ENCODE measurements at regions not wholly inside any gene's neighbourhood (a gene's known extent, or its start where the extent isn't known, plus 50 kb on each side); places are given as distances from the start of the nearest gene placed in this dataset.

GRCh38 chr3:116939091-116939490 is 229.5 kb downstream of the TUSC7 start:
- no peak for DNase-seq

DNA sequence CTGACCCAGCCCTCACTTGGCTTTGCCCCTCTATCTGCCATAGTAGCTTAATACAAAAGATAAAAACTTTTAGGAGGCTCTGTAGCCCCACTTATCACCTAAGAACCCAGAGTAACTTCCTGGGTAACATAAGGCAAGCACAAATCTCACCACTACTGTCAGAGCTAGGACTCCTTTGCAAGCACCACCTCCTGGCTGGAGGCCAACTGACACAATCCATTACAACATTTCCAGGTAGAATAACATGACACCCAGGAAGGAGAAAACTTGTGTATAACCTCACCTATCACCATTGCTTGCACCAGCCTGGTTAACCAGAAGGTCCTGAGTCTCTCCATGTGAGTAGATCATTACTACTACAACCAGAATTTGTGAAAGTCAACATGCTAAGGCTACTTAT is 230.0 kb downstream of the TUSC7 start:
- DNase-seq = no peak

DNA sequence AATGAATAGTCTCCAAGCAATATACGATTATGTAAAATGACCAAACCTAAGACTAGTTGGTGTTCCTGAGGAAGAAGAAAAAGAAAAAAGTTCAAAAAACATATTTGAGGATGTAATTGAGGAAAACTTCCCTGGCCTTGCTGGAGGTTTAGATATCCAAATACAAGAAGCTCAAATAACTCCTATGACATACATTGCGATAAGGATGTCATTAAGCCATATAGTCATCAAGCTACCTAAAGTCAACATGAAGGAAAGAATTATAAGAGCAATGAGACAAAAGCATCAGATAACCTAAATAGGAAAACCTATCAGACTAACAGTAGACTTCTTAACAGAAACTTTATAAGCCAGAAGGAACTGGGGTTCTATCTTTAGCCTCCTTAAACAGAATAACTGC is 231.1 kb downstream of the TUSC7 start:
- no peak for DNase-seq

GRCh38 chr3:116946376-116946775 is 236.8 kb downstream of the TUSC7 start:
- DNase-seq = no peak

- DNase-seq = no peak
Measured at GRCh38 chr3:116947148-116947547, 237.6 kb downstream of the TUSC7 start.

DNA sequence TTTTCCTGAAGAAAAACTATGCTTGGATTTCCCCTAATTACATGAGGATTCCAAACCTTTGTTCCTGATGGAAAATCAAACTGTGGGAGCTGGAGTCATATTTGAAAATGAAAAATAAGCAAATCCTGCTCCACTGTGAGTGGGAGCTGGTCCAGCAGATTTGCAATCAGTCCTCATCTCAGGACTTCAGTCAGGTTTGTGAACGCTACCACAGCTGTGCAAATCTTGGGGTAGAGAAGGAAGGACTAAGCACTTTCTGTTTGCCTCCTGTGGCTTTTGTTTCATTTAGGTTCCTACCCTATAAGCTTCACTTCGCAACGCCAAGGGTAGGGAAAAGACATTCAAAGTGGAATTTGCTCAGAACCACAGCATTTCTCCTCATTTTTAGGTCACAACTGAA is 238.2 kb downstream of the TUSC7 start:
- no peak for DNase-seq

- DNase-seq = no peak
Measured at GRCh38 chr3:116950301-116951055, 240.9 kb downstream of the TUSC7 start.

GRCh38 chr3:116951610-116952009 is 242.0 kb downstream of the TUSC7 start:
- no peak for DNase-seq

GRCh38 chr3:116958291-116958690 is 248.7 kb downstream of the TUSC7 start:
- no peak for DNase-seq

GRCh38 chr3:116961106-116961505 is 251.5 kb downstream of the TUSC7 start:
- no peak for DNase-seq

- no peak for DNase-seq
Measured at GRCh38 chr3:116963802-116964201, 254.2 kb downstream of the TUSC7 start.

DNA sequence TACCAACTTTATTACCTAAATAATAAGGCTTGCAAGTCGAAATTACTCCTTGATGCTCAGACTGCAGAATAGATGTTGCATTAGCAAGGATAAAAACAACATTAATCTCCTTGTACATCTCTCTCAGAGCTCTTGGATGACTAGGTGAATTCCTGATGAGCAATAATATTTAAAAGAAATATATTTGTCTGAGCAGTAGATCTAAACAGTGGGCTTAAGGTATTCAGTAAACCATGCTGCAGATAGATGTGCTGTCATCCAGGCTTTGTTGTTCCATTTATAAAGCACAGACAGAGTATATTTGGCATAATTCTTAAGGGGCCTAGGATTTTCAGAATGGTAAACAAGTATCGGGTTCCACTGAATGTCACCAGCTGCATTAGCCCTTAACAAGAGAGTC is 257.1 kb downstream of the TUSC7 start:
- DNase-seq = no peak

DNA sequence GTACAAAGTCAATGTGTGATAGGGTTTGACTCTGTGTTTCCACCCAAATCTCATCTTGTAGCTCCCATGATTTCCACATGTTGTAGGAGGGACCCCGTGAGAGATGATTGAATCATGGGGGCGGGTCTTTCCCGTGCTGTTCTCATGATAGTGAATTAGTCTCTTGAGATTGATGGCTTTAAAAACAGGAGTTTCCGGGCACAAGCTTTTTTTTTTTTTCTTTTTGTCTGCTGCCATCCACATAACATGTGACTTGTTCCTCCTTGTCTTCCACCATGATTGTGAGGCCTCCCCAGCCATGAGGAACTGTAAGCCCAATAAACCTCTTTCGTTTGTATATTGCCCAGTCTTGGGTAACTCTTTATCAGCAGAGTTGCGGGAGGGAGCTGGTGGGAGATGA is 259.6 kb downstream of the TUSC7 start:
- no peak for DNase-seq

DNA sequence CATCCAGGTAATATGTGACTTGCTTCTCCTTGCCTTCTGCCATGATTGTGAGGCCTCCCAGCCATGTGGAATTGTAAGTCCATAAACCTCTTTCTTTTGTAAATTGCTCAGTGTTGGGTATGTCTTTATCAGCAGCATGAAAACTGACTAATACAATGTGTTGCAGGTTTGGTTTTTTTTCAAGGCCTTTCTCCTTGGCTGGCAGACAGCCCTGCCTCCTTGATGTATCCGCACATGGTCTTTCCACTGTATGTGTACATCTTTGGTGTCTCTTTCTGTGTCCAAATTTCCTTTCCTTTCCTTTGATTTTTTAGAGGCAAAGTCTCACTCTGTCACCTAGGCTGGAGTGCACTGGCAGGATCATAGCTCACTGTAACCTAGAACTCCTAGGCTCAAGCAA is 260.1 kb downstream of the TUSC7 start:
- no peak for DNase-seq

DNA sequence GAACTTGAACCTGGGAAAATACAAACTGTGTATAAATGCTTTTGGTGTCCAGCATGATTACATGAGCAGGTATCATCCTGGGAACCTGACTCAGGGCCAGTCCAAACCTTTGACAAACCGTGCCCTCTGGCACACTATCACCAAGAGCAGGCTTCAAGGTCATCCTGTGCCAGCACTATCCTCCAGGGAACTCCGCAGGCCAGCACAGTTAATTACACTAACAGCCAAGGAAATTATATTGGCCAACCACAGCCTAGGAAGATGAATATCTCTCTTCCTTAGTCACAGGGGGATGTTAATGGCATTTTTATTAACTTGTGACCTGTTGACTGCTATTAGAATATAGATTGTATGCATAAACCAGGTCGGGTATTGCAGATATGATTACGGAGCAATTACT is 262.0 kb downstream of the TUSC7 start:
- no peak for DNase-seq

DNA sequence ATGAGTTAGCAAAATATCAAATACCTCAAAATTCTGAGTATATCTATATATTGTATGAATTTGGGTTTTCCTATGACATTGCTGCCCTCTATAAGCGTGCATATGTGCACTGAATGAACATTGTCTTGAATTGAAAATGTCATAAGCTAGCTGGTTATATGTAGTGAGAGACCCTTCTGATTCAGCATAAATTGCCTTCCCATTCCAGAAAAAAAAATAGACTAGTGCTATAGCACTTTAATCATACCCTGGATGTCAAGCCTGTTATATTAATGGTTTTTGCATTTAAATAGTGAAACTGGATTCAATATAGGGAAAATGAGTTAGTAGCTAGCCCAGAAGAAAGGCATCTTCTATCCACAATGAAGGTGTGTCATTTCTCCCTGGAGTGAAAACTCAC is 265.1 kb downstream of the TUSC7 start:
- DNase-seq = no peak

GRCh38 chr3:116977441-116977840 is 267.9 kb downstream of the TUSC7 start:
- DNase-seq = no peak

- no peak for DNase-seq
Measured at GRCh38 chr3:116980099-116980498, 270.5 kb downstream of the TUSC7 start.

GRCh38 chr3:116981089-116981488 is 271.5 kb downstream of the TUSC7 start:
- DNase-seq = no peak

GRCh38 chr3:116984301-116984700 is 274.7 kb downstream of the TUSC7 start:
- no peak for DNase-seq

GRCh38 chr3:116994351-116994879 is 284.8 kb downstream of the TUSC7 start:
- DNase-seq = no peak

- no peak for DNase-seq
Measured at GRCh38 chr3:117003501-117003900, 293.9 kb downstream of the TUSC7 start.

- DNase-seq = no peak
Measured at GRCh38 chr3:117005274-117005673, 295.7 kb downstream of the TUSC7 start.

DNA sequence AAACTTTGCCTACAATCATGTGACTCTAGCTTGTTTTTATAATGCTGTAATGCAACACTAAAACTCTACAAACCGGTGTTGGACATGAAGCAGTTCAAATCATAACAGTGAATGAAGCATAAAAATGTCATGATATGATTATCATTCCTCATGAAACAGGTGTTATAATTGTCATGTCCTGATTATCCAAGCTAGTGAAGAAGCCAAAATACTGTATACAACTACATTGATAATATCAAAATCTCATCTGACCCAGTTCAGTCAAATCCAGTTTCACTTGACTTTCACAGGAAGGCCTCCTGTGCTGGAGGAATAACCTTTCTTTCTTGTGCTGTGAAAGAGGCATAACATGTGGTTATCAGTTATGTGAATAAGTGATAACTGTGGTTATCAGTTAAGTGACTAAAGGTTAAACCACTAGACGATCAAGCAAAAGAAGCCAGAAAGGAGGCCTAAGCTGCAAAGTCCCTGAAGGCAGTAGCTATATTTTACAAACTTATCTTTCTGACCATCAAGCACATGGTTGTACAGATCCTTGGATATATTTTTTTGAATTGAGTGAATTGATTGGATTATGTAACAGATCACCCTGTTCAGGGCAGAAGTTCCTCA is 296.4 kb downstream of the TUSC7 start:
- no peak for DNase-seq

DNA sequence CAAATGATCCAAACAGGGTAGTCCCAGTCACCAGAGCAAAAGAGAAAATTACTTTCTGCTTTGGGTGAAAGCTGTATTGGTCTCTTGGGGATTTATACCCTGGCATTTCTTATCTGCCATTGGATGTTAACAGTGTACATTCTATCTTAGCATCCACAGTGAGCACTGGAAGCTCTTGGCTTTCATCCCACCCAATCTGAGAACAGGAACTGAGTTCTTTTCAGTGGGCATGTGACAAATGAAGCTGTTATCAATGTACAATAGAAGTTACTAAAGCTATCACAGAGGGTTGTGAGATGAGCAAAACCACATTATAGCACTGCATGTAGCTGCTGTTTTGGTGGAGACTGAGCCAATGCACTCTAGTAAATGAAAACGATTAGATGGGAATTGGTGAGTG is 300.7 kb downstream of the TUSC7 start:
- DNase-seq = no peak
